CD14-positive monocyte (primary cell): ENCODE measurements at regions not wholly inside any gene's neighbourhood (a gene's known extent, or its start where the extent isn't known, plus 50 kb on each side); places are given as distances from the start of the nearest gene placed in this dataset.

Experiments
- DNase-seq, 3 donors: peaks; one replicate each; pipeline ENCODE4 v3.0.0-alpha.2; 2011 to 2022
- H2AFZ ChIP-seq: 2 replicates; pipeline ENCODE4 v1.6.0; 2012; ENCODE audit warnings: mild to moderate bottlenecking, low read depth, low read length, inconsistent platforms; ENCODE audit not compliant: insufficient read depth, poor library complexity, severe bottlenecking
- H3K27ac ChIP-seq, 2 donors: 1 replicate in 1 of 2; 2 replicates in 1 of 2; pipeline ENCODE4 v1.5.1; 2012 to 2013; ENCODE audit warnings: low read length in 2 of 2, control low read depth in 1 of 2, inconsistent platforms in 1 of 2, low read depth in 1 of 2, mild to moderate bottlenecking in 1 of 2
- H3K27me3 ChIP-seq, 2 donors: one replicate each; pipeline versions ENCODE4 v1.6.0 to v1.6.1; 2011 to 2013; ENCODE audit warnings: low read length in 2 of 2; ENCODE audit not compliant: control insufficient read depth in 2 of 2, insufficient read depth in 2 of 2
- H3K36me3 ChIP-seq, 2 donors: replicated peaks in 1 of 2; 1 replicate in 1 of 2; 2 replicates in 1 of 2; pipeline versions ENCODE4 v1.5.1 to v1.6.1; 2012 to 2013; ENCODE audit warnings: low read length in 2 of 2, control low read depth in 1 of 2, inconsistent platforms in 1 of 2, mild to moderate bottlenecking in 1 of 2; ENCODE audit not compliant: insufficient read depth in 2 of 2, control insufficient read depth in 1 of 2
- H3K4me1 ChIP-seq, 2 donors: 1 replicate in 1 of 2; 2 replicates in 1 of 2; pipeline versions ENCODE4 v1.5.1 to v1.6.1; 2012 to 2013; ENCODE audit warnings: low read length in 2 of 2, control low read depth in 1 of 2, inconsistent platforms in 1 of 2, mild to moderate bottlenecking in 1 of 2, moderate library complexity in 1 of 2; ENCODE audit not compliant: insufficient read depth in 2 of 2, control insufficient read depth in 1 of 2
- H3K4me2 ChIP-seq: replicated peaks from 2 replicates; pipeline ENCODE3; 2012; ENCODE audit warnings: low read length, moderate library complexity, mild to moderate bottlenecking; ENCODE audit not compliant: poor library complexity, severe bottlenecking; ENCODE audit errors: extremely low read depth
- H3K4me3 ChIP-seq, 3 experiments: fragments of 200-600 bp in 1 of 3; sonication (generic) in 1 of 3; replicated peaks in 1 of 3; 1 replicate in 2 of 3; 2 replicates in 1 of 3; pipeline ENCODE4 v1.5.1; 2011 to 2013; ENCODE audit warnings: low read length in 3 of 3, mild to moderate bottlenecking in 3 of 3, control low read depth in 2 of 3, low read depth in 2 of 3, inconsistent platforms in 1 of 3, moderate library complexity in 1 of 3
- H3K79me2 ChIP-seq: 2 replicates; pipeline ENCODE4 v1.6.0; 2012; ENCODE audit warnings: mild to moderate bottlenecking, control low read depth, inconsistent platforms, low read length, moderate library complexity; ENCODE audit not compliant: insufficient read depth
- H3K9ac ChIP-seq: 2 replicates; pipeline ENCODE4 v1.6.0; 2017; ENCODE audit warnings: low read length, mild to moderate bottlenecking; ENCODE audit not compliant: insufficient read depth, poor library complexity, severe bottlenecking
- H3K9me3 ChIP-seq, 2 donors: replicated peaks in 1 of 2; 1 replicate in 1 of 2; 2 replicates in 1 of 2; pipeline versions ENCODE4 v1.5.1 to v1.6.1; 2012 to 2013; ENCODE audit warnings: low read length in 2 of 2, control low read depth in 1 of 2; ENCODE audit not compliant: control insufficient read depth in 1 of 2, insufficient read depth in 1 of 2
- H4K20me1 ChIP-seq: 2 replicates; pipeline ENCODE4 v1.6.0; 2012; ENCODE audit warnings: mild to moderate bottlenecking, low read length, control low read depth, moderate library complexity; ENCODE audit not compliant: insufficient read depth
- H3K27ac Mint-ChIP-seq, 7 donors: one replicate each; pipeline ENCODE4 v1.8.0; 2020; ENCODE audit warnings: mild to moderate bottlenecking in 7 of 7, mixed read lengths in 7 of 7, moderate library complexity in 6 of 7, inconsistent platforms in 2 of 7
- H3K27me3 Mint-ChIP-seq, 3 donors: one replicate each; pipeline ENCODE4 v1.8.0; 2021 to 2022; ENCODE audit warnings: low read depth in 3 of 3, mild to moderate bottlenecking in 3 of 3, mixed read lengths in 3 of 3, moderate library complexity in 3 of 3, inconsistent platforms in 1 of 3
- H3K36me3 Mint-ChIP-seq, 2 donors: one replicate each; pipeline ENCODE4 v1.8.0; 2020; ENCODE audit warnings: mixed read lengths in 2 of 2, inconsistent platforms in 1 of 2, mild to moderate bottlenecking in 1 of 2
- H3K4me1 Mint-ChIP-seq: one replicate; pipeline ENCODE4 v1.8.0; 2020; ENCODE audit warnings: mild to moderate bottlenecking, mixed read lengths
- H3K4me3 Mint-ChIP-seq, 2 donors: one replicate each; pipeline ENCODE4 v1.8.0; 2020; ENCODE audit warnings: mild to moderate bottlenecking in 2 of 2, mixed read lengths in 2 of 2, moderate library complexity in 1 of 2
- H3K9me3 Mint-ChIP-seq, 7 donors: one replicate each; pipeline ENCODE4 v1.8.0; 2020 to 2022; ENCODE audit warnings: mixed read lengths in 7 of 7, mild to moderate bottlenecking in 6 of 7, moderate library complexity in 6 of 7, inconsistent platforms in 2 of 7
- WGBS: methylation state at CpG from one replicate; pipeline ENCODE4 v1.1.5; 2013; ENCODE audit warnings: missing lambda C conversion rate; ENCODE audit not compliant: insufficient coverage; 5-methylcytosine and 5-hydroxymethylcytosine counted together
- intact Hi-C, 2 donors: fragments of 100-400 bp; cut with micrococcal nuclease; formaldehyde crosslinking; loops; one replicate each; pipeline versions ENCODE4 v1.15.0 to v1.15.1; 2023
- TF ChIP-seq, protein P1 (sequence below): fragments of 200-600 bp; IDR thresholded peaks from one replicate; pipeline ENCODE4 v1.8.0; 2022; ENCODE audit warnings: antibody characterized with exemption, mild to moderate bottlenecking

DNA sequence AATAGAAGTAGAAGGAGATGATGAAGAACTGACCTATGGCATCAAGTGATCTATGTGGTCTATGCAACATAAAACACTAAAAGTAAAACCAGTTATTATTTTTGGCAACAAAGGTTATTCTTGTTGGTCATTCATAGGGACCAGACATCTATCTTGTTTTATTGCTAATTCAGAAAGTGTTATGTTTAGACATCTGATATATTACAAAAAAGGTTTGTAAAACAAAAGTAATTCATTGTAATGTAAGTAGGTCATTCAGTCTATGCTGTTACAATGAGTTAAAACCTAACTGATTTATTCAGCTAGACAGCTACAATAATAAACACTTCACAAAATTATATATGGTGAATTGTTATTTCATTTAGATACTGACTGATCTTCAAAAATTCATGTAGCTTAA, 461.9 kb downstream of the PCDH17 start:
- no peaks in the 10 kb centered on the region for H3K27me3 ChIP-seq
- no peak for DNase-seq
- no peak overlapping the region for H3K27ac ChIP-seq
- Mint-ChIP-seq H3K9me3 (peaks cover 0 to 4% (median 0%) of the 10 kb centered on the region in 7 donors), H3K27me3 (peaks cover 1 to 4% (median 3%) of the 10 kb centered on the region in 3 donors), H3K36me3 (no peaks in the 10 kb centered on the region), H3K4me1 (no peaks in the 10 kb centered on the region), H3K27ac (no peak overlapping the region), H3K4me3 (no peak overlapping the region)
- H4K20me1 ChIP-seq, result no peaks in the 10 kb centered on the region
- H2AFZ ChIP-seq, result no peak overlapping the region
- intact Hi-C loops, result no loop called here
- H3K36me3 ChIP-seq, result no peaks in the 10 kb centered on the region
- no peak overlapping the region for H3K4me2 ChIP-seq
- no peaks in the 10 kb centered on the region for H3K4me1 ChIP-seq
- no peaks in the 10 kb centered on the region for H3K9me3 ChIP-seq
- no peak overlapping the region for H3K4me3 ChIP-seq
- TF ChIP-seq, protein P1, sequence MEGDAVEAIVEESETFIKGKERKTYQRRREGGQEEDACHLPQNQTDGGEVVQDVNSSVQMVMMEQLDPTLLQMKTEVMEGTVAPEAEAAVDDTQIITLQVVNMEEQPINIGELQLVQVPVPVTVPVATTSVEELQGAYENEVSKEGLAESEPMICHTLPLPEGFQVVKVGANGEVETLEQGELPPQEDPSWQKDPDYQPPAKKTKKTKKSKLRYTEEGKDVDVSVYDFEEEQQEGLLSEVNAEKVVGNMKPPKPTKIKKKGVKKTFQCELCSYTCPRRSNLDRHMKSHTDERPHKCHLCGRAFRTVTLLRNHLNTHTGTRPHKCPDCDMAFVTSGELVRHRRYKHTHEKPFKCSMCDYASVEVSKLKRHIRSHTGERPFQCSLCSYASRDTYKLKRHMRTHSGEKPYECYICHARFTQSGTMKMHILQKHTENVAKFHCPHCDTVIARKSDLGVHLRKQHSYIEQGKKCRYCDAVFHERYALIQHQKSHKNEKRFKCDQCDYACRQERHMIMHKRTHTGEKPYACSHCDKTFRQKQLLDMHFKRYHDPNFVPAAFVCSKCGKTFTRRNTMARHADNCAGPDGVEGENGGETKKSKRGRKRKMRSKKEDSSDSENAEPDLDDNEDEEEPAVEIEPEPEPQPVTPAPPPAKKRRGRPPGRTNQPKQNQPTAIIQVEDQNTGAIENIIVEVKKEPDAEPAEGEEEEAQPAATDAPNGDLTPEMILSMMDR, result no peak
- H3K9ac ChIP-seq, result no peak overlapping the region
- no peaks in the 10 kb centered on the region for H3K79me2 ChIP-seq

DNA sequence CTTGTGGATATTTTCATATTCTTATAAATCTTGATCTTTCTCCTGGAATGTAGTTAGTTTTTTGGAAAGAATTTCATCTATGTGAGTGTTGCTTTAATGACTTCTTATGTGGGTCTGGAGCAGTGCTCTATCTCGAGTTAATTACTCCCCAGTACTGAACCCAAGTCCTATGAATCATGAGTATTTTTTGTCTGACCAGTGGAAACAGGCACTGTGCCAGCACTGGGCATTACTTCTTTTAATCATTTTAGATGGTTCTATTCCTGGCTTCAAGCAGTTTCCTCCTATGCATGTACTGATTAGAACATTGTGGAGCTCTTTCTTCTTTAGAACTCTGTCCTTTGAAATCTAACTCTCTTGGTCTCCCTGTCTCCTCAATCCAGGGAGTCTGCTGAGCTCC, 466.3 kb downstream of the PCDH17 start:
- no CpG with 5 or more reads among the region's 1 CpG for WGBS
- TF ChIP-seq, protein P1, result no peak
- intact Hi-C loops, result no loop called here
- Mint-ChIP-seq H3K9me3 (peaks cover 0 to 4% (median 0%) of the 10 kb centered on the region in 7 donors), H3K36me3 (no peaks in the 10 kb centered on the region), H3K4me1 (no peaks in the 10 kb centered on the region), H3K27ac (no peak overlapping the region), H3K27me3 (peaks cover 0 to 5% (median 1%) of the 10 kb centered on the region in 3 donors), H3K4me3 (no peak overlapping the region)
- H3K27me3 ChIP-seq, result no peaks in the 10 kb centered on the region
- H3K79me2 ChIP-seq, result no peaks in the 10 kb centered on the region
- H3K4me2 ChIP-seq, result no peak overlapping the region
- DNase-seq, result no peak
- no peaks in the 10 kb centered on the region for H4K20me1 ChIP-seq
- H3K27ac ChIP-seq, result no peak overlapping the region
- H3K36me3 ChIP-seq, result no peaks in the 10 kb centered on the region
- no peak overlapping the region for H3K9ac ChIP-seq
- H2AFZ ChIP-seq, result no peak overlapping the region
- no peaks in the 10 kb centered on the region for H3K4me1 ChIP-seq
- no peaks in the 10 kb centered on the region for H3K9me3 ChIP-seq
- H3K4me3 ChIP-seq, result no peak overlapping the region
